ENCODE measurements at regions not wholly inside any gene's neighbourhood (a gene's known extent, or its start where the extent isn't known, plus 50 kb on each side); places are given as distances from the start of the nearest gene placed in this dataset.

GRCh38 chr6:43971776-43972126 is 155.5 kb downstream of the MRPL14 start:
- no peak for TF ChIP-seq CTCF (IDR thresholded peaks at IDR 0.05; ENCODE audit: insufficient read depth, low read length, poor library complexity, severe bottlenecking)

GRCh38 chr6:43970913-43971775 is 156.1 kb downstream of the MRPL14 start:
- Histone ChIP-seq H3K27me3 (ENCODE audit: control insufficient read depth, insufficient read depth, low read length) (no peaks in the 10 kb centered on the region), H3K36me3 (ENCODE audit: control insufficient read depth, insufficient read depth, low read length) (no peaks in the 10 kb centered on the region), H3K4me3 (ENCODE audit: low read depth, low read length) (no peak overlapping the region)
- no peak for DNase-seq (ENCODE audit: low read depth)
- TF ChIP-seq CTCF (IDR thresholded peaks at IDR 0.05; ENCODE audit: insufficient read depth, low read length, poor library complexity, severe bottlenecking) = no peak

More at GRCh38 chr6:43971776-43972126, 155.5 kb downstream of the MRPL14 start:
- H3K36me3 ChIP-seq (ENCODE audit: control insufficient read depth, insufficient read depth, low read length) = no peaks in the 10 kb centered on the region
- no peaks in the 10 kb centered on the region for H3K27me3 ChIP-seq (ENCODE audit: control insufficient read depth, insufficient read depth, low read length)
- no peak overlapping the region for H3K4me3 ChIP-seq (ENCODE audit: low read depth, low read length)
- DNase-seq (ENCODE audit: low read depth) = no peak

DNA sequence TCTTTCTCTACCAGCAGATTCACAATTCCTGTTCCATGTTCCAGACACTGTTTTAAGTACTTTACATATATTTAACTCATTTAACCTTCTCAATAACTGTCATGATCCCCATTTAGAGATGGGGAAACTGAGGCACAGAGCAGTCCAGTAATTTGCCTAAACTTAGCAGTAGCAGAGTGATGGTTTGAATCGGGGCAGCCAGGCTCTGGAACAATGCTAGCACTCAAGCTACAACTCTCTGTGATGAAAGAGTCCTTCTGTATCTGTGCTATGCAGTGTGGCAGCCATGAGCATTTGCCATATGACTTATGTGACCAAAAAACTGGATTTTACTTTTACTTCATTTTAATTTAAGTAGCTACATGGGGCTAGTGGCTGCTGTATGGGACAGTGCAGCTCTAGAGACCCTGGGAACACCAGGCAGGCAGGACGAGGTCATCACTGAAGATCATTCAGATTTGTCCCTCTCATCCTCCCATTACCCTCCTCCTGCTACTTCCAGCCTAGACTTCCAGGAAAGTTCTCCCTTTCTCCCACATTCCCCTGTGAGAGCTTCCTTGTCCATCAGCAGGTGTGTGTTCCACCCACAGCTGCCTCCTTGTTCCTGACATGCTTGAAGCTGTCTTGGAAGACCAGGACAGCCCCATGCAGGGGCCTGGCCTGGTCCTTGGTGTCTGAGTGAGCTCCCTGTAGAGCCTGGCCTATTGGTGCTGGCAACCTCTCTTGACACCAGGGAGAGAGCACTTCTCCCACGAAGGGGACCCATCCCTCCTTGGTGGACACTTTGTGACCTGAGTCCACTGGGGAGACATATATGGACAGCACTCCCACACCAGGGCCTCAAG is 157.0 kb downstream of the MRPL14 start:
- no peak for DNase-seq (ENCODE audit: low read depth)
- H3K36me3 ChIP-seq (ENCODE audit: control insufficient read depth, insufficient read depth, low read length) = no peaks in the 10 kb centered on the region
- no peak overlapping the region for H3K4me3 ChIP-seq (ENCODE audit: low read depth, low read length)
- no peak for TF ChIP-seq CTCF (IDR thresholded peaks at IDR 0.05; ENCODE audit: insufficient read depth, low read length, poor library complexity, severe bottlenecking)
- no peaks in the 10 kb centered on the region for H3K27me3 ChIP-seq (ENCODE audit: control insufficient read depth, insufficient read depth, low read length)

GRCh38 chr6:43969158-43969981 is 157.9 kb downstream of the MRPL14 start:
- no peak overlapping the region for H3K4me3 ChIP-seq (ENCODE audit: low read depth, low read length)
- H3K36me3 ChIP-seq (ENCODE audit: control insufficient read depth, insufficient read depth, low read length) = no peaks in the 10 kb centered on the region
- no peak for TF ChIP-seq CTCF (IDR thresholded peaks at IDR 0.05; ENCODE audit: insufficient read depth, low read length, poor library complexity, severe bottlenecking)
- H3K27me3 ChIP-seq (ENCODE audit: control insufficient read depth, insufficient read depth, low read length) = no peaks in the 10 kb centered on the region
- DNase-seq (ENCODE audit: low read depth) = no peak

DNA sequence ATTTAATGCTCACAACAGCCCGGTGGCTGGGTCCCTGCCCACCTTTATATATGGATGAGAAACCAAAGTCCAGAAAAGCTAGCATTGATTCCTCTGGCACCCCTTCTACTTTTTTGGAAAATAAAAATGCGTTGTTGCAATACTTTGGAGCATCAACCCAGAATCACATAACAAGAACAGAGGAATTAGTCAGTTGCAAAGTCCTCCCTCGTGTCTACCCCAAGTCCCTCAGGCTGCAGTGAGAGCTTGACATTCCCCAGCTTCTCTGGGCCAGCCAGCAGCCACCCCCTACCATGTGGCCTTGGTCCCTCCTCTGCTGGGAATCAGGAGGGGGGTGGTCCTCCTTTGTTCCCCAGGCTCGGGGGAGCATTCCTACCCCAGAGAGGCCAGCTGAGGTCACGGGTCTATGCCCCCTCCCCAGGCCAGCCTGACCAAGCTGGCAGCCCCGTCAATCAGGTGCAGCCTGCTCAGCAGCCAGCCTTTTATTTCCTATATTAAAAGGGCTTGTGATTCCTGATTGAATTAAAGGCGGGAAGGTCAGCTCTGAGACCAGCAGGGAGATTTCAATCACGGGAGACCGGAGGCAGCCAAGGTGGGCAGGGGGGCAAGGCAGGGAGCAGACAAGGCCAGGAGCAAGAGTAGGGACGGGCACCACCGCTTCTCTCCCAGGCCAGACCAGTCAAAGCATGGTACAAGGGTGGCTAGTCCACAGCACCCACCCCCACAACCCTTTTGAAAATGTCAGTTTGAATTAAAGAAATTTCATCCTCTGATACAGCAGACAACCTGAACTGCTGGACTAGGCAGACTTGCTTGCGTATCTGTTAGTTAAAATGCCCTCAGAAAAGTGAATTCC is 158.9 kb downstream of the MRPL14 start:
- no peaks in the 10 kb centered on the region for H3K27me3 ChIP-seq (ENCODE audit: control insufficient read depth, insufficient read depth, low read length)
- no peaks in the 10 kb centered on the region for H3K36me3 ChIP-seq (ENCODE audit: control insufficient read depth, insufficient read depth, low read length)
- DNase-seq (ENCODE audit: low read depth) = no peak
- no peak for TF ChIP-seq CTCF (IDR thresholded peaks at IDR 0.05; ENCODE audit: insufficient read depth, low read length, poor library complexity, severe bottlenecking)
- H3K4me3 ChIP-seq (ENCODE audit: low read depth, low read length) = no peak overlapping the region
